ENCODE measurements at regions not wholly inside any gene's neighbourhood (a gene's known extent, or its start where the extent isn't known, plus 50 kb on each side); places are given as distances from the start of the nearest gene placed in this dataset.
"Not testable (repeated sequence)": the region's sequence is repeated elsewhere in the genome, so short reads cannot be mapped to it uniquely, and the experiment has no call there.

DNA sequence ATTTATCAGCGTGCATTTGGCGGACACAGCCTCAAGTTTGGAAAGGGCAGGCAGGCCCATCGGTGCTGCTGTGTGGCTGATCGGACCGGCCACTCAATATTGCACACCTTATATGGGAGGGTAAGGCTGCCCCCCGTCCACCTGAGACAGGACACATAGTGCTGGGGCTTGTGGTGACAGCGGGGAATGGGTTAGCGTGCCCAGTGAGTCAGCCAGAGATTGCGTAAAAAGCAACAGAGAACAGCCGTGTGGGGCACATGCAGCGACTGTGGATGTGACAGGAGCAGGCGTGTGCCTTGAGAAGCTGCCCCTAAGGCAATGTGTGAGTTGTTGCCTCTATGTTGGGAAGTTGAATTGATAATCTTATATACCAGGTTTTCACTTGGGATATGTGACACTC, 56.6 kb upstream of the MUC20 start:
- not testable (repeated sequence) for TF ChIP-seq EZH2 (IDR thresholded peaks at IDR 0.05; ENCODE audit: insufficient read depth, poor library complexity, severe bottlenecking); EZH2phosphoT487 (IDR thresholded peaks at IDR 0.05; ENCODE audit: insufficient read depth, low read depth)
